HAP-1 (cell line): ENCODE measurements at regions not wholly inside any gene's neighbourhood (a gene's known extent, or its start where the extent isn't known, plus 50 kb on each side); places are given as distances from the start of the nearest gene placed in this dataset.

ENCODE experiments used
- DNase-seq, 2 experiments: peaks; one replicate each; pipeline ENCODE4 v3.0.0-alpha.2; 2016 to 2020; ENCODE audit warnings: low spot score in 2 of 2
- H3K27me3 ChIP-seq: fragments of 250-450 bp; sonication (Bioruptor Pico); 2 replicates; pipeline ENCODE4 v1.5.1; 2020; ENCODE audit warnings: low read depth, mild to moderate bottlenecking, moderate library complexity
- H3K36me3 ChIP-seq: fragments of 250-450 bp; sonication (Bioruptor Pico); replicated peaks from 2 replicates; pipeline ENCODE4 v1.5.1; 2020; ENCODE audit warnings: mild to moderate bottlenecking
- H3K4me1 ChIP-seq: fragments of 250-450 bp; sonication (Bioruptor Pico); 2 replicates; pipeline ENCODE4 v1.5.1; 2020; ENCODE audit warnings: mild to moderate bottlenecking
- H3K4me3 ChIP-seq: fragments of 250-450 bp; sonication (Bioruptor Pico); 2 replicates; pipeline ENCODE4 v1.5.1; 2020; ENCODE audit warnings: mild to moderate bottlenecking, moderate library complexity
- H3K9me3 ChIP-seq: fragments of 250-450 bp; sonication (Bioruptor Pico); 2 replicates; pipeline ENCODE4 v1.5.1; 2020; ENCODE audit warnings: mild to moderate bottlenecking, moderate library complexity
- in situ Hi-C: fragments of 300-500 bp; cut with MboI; formaldehyde crosslinking; loops from 3 replicates; pipeline ENCODE4 v1.14.3; 2020; ENCODE audit warnings: low sequenced_read_pairs, inconsistent platforms, mixed read lengths

GRCh38 chr4:156598138-156598681 lies 373.4 kb downstream of the PDGFC start:
- Histone ChIP-seq H3K9me3 (no peaks in the 10 kb centered on the region), H3K4me1 (peaks cover 4% of the 10 kb centered on the region; the same call in 1 of the 2 replicates), H3K27me3 (no peaks in the 10 kb centered on the region), H3K4me3 (no peak overlapping the region), H3K36me3 (no peaks in the 10 kb centered on the region)
- DNase-seq, result no peak
- in situ Hi-C loops, result no loop called here

- peaks cover 4% of the 10 kb centered on the region; the same call in 1 of the 2 replicates for H3K4me1 ChIP-seq
- DNase-seq, result no peak
- in situ Hi-C loops, result no loop called here
- no peaks in the 10 kb centered on the region for H3K36me3 ChIP-seq
- H3K4me3 ChIP-seq, result no peak overlapping the region
- H3K27me3 ChIP-seq, result no peaks in the 10 kb centered on the region
- no peaks in the 10 kb centered on the region for H3K9me3 ChIP-seq
Observed at GRCh38 chr4:156596706-156597329, 374.8 kb downstream of the PDGFC start.

- Histone ChIP-seq H3K4me3 (no peak overlapping the region), H3K4me1 (peaks cover 4% of the 10 kb centered on the region; the same call in 1 of the 2 replicates), H3K27me3 (no peaks in the 10 kb centered on the region), H3K9me3 (no peaks in the 10 kb centered on the region), H3K36me3 (no peaks in the 10 kb centered on the region)
- in situ Hi-C loops, result no loop called here
- no peak for DNase-seq
Observed at GRCh38 chr4:156596026-156596425, 375.6 kb downstream of the PDGFC start.

- no peak for DNase-seq
- H3K4me3 ChIP-seq, result no peak overlapping the region
- H3K36me3 ChIP-seq, result no peaks in the 10 kb centered on the region
- H3K9me3 ChIP-seq, result no peaks in the 10 kb centered on the region
- peaks cover 4% of the 10 kb centered on the region; the same call in 1 of the 2 replicates for H3K4me1 ChIP-seq
- H3K27me3 ChIP-seq, result no peaks in the 10 kb centered on the region
- in situ Hi-C loops, result no loop called here
Observed at GRCh38 chr4:156595041-156595440, 376.6 kb downstream of the PDGFC start.

- no peaks in the 10 kb centered on the region for H3K36me3 ChIP-seq
- no peaks in the 10 kb centered on the region for H3K9me3 ChIP-seq
- H3K4me3 ChIP-seq, result no peak overlapping the region
- H3K27me3 ChIP-seq, result no peaks in the 10 kb centered on the region
- DNase-seq, result no peak
- H3K4me1 ChIP-seq, result peaks cover 4% of the 10 kb centered on the region; the same call in 1 of the 2 replicates
- in situ Hi-C loops, result no loop called here
Observed at GRCh38 chr4:156594624-156595023, 377.0 kb downstream of the PDGFC start.

- H3K36me3 ChIP-seq, result no peaks in the 10 kb centered on the region
- no peak overlapping the region for H3K4me3 ChIP-seq
- DNase-seq, result no peak
- no peaks in the 10 kb centered on the region for H3K9me3 ChIP-seq
- in situ Hi-C loops, result no loop called here
- no peaks in the 10 kb centered on the region for H3K27me3 ChIP-seq
- H3K4me1 ChIP-seq, result peaks cover 6% of the 10 kb centered on the region; the same call in 1 of the 2 replicates
Observed at GRCh38 chr4:156593464-156593863, 378.1 kb downstream of the PDGFC start.

- in situ Hi-C loops, result no loop called here
- no peaks in the 10 kb centered on the region for H3K27me3 ChIP-seq
- no peak for DNase-seq
- H3K4me1 ChIP-seq, result 0 out of 2 replicates have a peak, but pooled peaks cover 2% of the 10 kb centered on the region
- no peaks in the 10 kb centered on the region for H3K9me3 ChIP-seq
- H3K36me3 ChIP-seq, result no peaks in the 10 kb centered on the region
- H3K4me3 ChIP-seq, result no peak overlapping the region
Observed at GRCh38 chr4:156591679-156592078, 379.9 kb downstream of the PDGFC start.

- no peaks in the 10 kb centered on the region for H3K27me3 ChIP-seq
- DNase-seq, result no peak
- no peaks in the 10 kb centered on the region for H3K9me3 ChIP-seq
- H3K4me1 ChIP-seq, result peaks cover 7% of the 10 kb centered on the region; the same call in 1 of the 2 replicates
- in situ Hi-C loops, result no loop called here
- H3K36me3 ChIP-seq, result no peaks in the 10 kb centered on the region
- H3K4me3 ChIP-seq, result no peak overlapping the region
Observed at GRCh38 chr4:156584100-156584499, 387.5 kb downstream of the PDGFC start.

- H3K9me3 ChIP-seq, result no peaks in the 10 kb centered on the region
- no peaks in the 10 kb centered on the region for H3K27me3 ChIP-seq
- H3K36me3 ChIP-seq, result no peaks in the 10 kb centered on the region
- DNase-seq, result no peak
- in situ Hi-C loops, result no loop called here
- peaks cover 5% of the 10 kb centered on the region; the same call in 1 of the 2 replicates for H3K4me1 ChIP-seq
- H3K4me3 ChIP-seq, result no peak overlapping the region
Observed at GRCh38 chr4:156583265-156583664, 388.3 kb downstream of the PDGFC start.

GRCh38 chr4:156581282-156582063 lies 390.1 kb downstream of the PDGFC start:
- Histone ChIP-seq H3K27me3 (no peaks in the 10 kb centered on the region), H3K9me3 (no peaks in the 10 kb centered on the region), H3K4me3 (no peak overlapping the region), H3K4me1 (peaks cover 5% of the 10 kb centered on the region; the same call in 1 of the 2 replicates), H3K36me3 (no peaks in the 10 kb centered on the region)
- in situ Hi-C loops, result no loop called here
- DNase-seq, result no peak

- DNase-seq, result no peak
- in situ Hi-C loops, result no loop called here
- H3K27me3 ChIP-seq, result no peaks in the 10 kb centered on the region
- H3K4me1 ChIP-seq, result peaks cover 5% of the 10 kb centered on the region; the same call in 1 of the 2 replicates
- H3K36me3 ChIP-seq, result no peaks in the 10 kb centered on the region
- no peak overlapping the region for H3K4me3 ChIP-seq
- no peaks in the 10 kb centered on the region for H3K9me3 ChIP-seq
Observed at GRCh38 chr4:156578713-156579112, 392.9 kb downstream of the PDGFC start.

GRCh38 chr4:156578005-156578404 lies 393.6 kb downstream of the PDGFC start:
- peaks cover 5% of the 10 kb centered on the region; the same call in 1 of the 2 replicates for H3K4me1 ChIP-seq
- in situ Hi-C loops, result no loop called here
- no peaks in the 10 kb centered on the region for H3K36me3 ChIP-seq
- DNase-seq, result no peak
- H3K9me3 ChIP-seq, result no peaks in the 10 kb centered on the region
- no peak overlapping the region for H3K4me3 ChIP-seq
- H3K27me3 ChIP-seq, result no peaks in the 10 kb centered on the region

GRCh38 chr4:156576946-156577345 lies 394.7 kb downstream of the PDGFC start:
- Histone ChIP-seq H3K36me3 (no peaks in the 10 kb centered on the region), H3K9me3 (no peaks in the 10 kb centered on the region), H3K27me3 (no peaks in the 10 kb centered on the region), H3K4me1 (peaks cover 5% of the 10 kb centered on the region; the same call in 1 of the 2 replicates), H3K4me3 (no peak overlapping the region)
- in situ Hi-C loops, result no loop called here
- no peak for DNase-seq
